ENCODE measurements at regions not wholly inside any gene's neighbourhood (a gene's known extent, or its start where the extent isn't known, plus 50 kb on each side); places are given as distances from the start of the nearest gene placed in this dataset.

DNA sequence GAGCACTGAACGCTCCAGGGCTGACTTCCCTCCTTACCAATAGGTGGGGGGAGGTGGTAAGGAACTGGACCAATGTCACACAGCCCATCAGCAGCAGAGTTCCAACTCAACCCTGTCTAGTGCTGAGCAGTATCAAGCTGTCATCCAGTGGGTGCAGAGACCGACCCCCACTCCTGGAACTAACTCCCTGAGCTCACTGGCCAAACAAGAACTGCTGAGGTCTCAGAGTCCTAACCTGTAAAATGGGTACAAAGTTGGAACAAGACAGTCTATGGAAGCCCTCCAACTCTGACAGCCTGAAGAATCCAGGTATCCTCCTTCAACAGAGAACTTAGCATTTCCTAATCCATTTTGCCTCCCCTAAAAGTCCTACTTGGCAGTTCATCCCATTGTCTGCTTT lies 91.1 kb upstream of the CLMN start:
- Histone ChIP-seq H3K36me3 (ENCODE audit: control insufficient read depth, insufficient read depth, low read length) (peaks cover 19% of the 10 kb centered on the region), H3K4me3 (replicated peaks; ENCODE audit: low read depth, low read length) (no peak overlapping the region), H3K27me3 (replicated peaks; ENCODE audit: control insufficient read depth, insufficient read depth, low read length) (no peaks in the 10 kb centered on the region)
- DNase-seq (ENCODE audit: extremely low read depth, insufficient read length), result no peak
- TF ChIP-seq, protein P1, sequence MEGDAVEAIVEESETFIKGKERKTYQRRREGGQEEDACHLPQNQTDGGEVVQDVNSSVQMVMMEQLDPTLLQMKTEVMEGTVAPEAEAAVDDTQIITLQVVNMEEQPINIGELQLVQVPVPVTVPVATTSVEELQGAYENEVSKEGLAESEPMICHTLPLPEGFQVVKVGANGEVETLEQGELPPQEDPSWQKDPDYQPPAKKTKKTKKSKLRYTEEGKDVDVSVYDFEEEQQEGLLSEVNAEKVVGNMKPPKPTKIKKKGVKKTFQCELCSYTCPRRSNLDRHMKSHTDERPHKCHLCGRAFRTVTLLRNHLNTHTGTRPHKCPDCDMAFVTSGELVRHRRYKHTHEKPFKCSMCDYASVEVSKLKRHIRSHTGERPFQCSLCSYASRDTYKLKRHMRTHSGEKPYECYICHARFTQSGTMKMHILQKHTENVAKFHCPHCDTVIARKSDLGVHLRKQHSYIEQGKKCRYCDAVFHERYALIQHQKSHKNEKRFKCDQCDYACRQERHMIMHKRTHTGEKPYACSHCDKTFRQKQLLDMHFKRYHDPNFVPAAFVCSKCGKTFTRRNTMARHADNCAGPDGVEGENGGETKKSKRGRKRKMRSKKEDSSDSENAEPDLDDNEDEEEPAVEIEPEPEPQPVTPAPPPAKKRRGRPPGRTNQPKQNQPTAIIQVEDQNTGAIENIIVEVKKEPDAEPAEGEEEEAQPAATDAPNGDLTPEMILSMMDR (IDR thresholded peaks at IDR 0.05; ENCODE audit: insufficient read depth, low read length, poor library complexity, severe bottlenecking), result no peak

DNA sequence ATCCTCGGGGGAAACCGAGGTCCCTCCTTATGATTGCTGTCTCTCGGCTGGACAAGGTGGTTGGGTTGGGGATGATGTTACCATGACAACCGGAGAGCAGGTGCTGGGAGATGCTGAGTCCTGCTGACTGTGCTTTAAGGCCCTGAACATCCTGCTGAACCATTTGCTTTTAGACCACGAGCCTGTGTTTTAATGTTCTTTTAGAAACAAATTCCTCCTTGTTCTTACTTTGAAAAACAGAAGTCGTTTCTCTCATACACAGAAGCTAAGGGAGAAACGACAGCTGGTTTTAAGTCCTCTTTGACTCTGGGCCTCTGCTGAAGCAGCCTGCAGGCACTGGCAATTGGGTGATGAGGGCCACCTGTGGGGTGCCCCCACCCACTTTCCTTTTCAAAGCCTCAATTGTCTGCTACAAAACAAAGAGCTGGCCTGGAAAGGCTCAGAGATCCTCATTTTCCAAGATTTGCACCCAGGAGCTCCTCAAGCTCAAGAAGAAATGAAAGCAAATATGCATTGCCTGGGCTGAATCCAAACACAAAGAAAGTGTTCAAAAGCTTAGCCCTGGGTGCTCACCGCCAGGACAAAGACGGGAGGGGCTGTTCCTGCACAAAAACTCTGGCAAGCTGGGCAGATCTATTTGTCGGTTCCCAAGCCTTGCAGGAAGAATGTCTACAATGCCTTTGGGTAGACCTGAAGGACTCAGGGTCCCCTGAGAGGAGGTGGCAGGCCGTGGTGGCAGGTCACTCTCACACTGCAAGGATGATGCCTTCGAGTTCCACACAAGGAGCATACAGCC lies 90.0 kb upstream of the CLMN start:
- H3K4me3 ChIP-seq (replicated peaks; ENCODE audit: low read depth, low read length), result no peak overlapping the region
- peaks cover 19% of the 10 kb centered on the region for H3K36me3 ChIP-seq (ENCODE audit: control insufficient read depth, insufficient read depth, low read length)
- TF ChIP-seq, protein P1 (IDR thresholded peaks at IDR 0.05; ENCODE audit: insufficient read depth, low read length, poor library complexity, severe bottlenecking), result no peak
- DNase-seq (ENCODE audit: extremely low read depth, insufficient read length), result no peak
- H3K27me3 ChIP-seq (replicated peaks; ENCODE audit: control insufficient read depth, insufficient read depth, low read length), result no peaks in the 10 kb centered on the region

DNA sequence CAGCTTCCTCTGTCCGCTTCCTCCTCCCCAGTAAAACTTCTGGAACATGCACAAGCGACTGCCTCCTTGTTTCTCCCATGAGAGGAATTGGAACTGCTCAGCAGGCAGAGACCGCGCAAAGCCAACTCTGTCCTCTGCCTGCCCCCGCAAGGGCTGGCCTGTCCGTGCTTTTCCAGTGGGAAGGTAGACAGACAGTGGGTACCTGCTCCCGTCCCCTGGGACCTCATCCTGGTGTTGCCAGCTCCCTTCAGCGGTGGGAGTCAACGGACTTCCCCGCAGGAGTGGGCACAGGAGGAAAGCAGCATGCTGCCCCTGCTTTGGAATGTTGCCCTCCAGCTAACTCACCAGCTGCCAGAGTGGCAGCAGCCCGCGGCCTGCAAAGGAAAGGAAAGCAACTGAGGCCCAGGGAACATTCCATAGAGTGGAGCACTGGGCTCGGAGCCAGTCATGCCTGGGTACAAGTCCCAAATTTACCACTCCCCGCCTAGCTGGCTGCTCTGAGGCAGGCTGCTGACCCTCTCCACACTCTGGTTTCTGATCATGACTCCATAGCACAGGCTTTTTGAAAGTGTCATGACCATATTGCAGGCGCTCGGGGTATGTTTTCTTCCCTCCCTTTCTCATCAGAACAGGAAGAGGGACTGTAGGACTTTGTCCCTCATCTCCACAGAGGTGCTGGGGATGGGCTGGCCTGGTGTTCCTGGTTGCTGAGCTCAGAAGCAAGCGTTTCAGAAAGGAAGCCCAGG lies 89.2 kb upstream of the CLMN start:
- Histone ChIP-seq H3K27me3 (replicated peaks; ENCODE audit: control insufficient read depth, insufficient read depth, low read length) (no peaks in the 10 kb centered on the region), H3K36me3 (ENCODE audit: control insufficient read depth, insufficient read depth, low read length) (peaks cover 18% of the 10 kb centered on the region), H3K4me3 (replicated peaks; ENCODE audit: low read depth, low read length) (no peak overlapping the region)
- TF ChIP-seq, protein P1 (IDR thresholded peaks at IDR 0.05; ENCODE audit: insufficient read depth, low read length, poor library complexity, severe bottlenecking), result no peak
- no peak for DNase-seq (ENCODE audit: extremely low read depth, insufficient read length)

DNA sequence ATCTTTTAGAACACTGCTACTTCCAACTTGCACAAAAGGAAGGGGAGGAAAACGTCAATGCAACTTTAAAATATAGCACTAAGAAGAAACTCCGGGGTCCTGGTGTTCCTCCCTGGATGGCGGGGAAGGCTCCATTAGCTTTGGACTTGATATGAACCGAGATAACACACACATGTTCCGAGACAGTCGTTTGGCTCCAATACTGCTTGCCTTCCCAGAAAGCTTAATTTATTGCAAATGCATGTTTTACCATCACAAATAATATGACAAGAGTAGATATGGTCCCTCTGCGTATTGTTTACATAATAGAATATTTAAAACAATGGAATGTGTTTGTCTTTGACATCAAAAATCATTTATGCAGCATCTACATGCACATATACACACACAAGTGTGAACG lies 87.6 kb upstream of the CLMN start:
- DNase-seq (ENCODE audit: extremely low read depth, insufficient read length), result no peak
- Histone ChIP-seq H3K36me3 (ENCODE audit: control insufficient read depth, insufficient read depth, low read length) (peaks cover 15% of the 10 kb centered on the region), H3K4me3 (replicated peaks; ENCODE audit: low read depth, low read length) (no peak overlapping the region), H3K27me3 (replicated peaks; ENCODE audit: control insufficient read depth, insufficient read depth, low read length) (no peaks in the 10 kb centered on the region)
- TF ChIP-seq, protein P1 (IDR thresholded peaks at IDR 0.05; ENCODE audit: insufficient read depth, low read length, poor library complexity, severe bottlenecking), result no peak

DNA sequence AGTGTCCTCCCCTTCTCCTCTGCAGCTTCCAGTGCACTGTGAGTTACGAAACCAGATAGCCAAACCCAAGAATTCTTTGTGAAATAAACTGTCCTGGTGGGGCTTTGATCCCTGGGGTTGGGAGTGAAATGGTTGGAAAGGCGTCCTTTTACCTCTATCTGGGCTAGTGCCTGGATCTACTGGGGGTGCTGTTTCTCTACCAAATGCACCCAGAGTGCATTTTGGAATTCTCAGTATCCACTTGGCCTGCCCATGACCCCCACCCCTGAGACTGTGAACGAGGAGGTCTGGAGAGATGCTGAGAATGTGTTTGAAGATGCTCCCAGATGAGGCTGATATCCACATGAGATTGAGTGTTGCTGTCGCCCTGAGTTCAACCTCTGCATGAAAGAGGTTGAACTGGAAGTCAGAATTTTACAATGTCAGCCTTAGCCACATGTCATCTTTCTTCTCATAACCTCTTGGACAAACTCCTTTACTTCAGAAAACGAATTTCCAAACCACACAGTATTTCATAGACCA lies 87.1 kb upstream of the CLMN start:
- Histone ChIP-seq H3K36me3 (ENCODE audit: control insufficient read depth, insufficient read depth, low read length) (peaks cover 10% of the 10 kb centered on the region), H3K27me3 (replicated peaks; ENCODE audit: control insufficient read depth, insufficient read depth, low read length) (no peaks in the 10 kb centered on the region), H3K4me3 (replicated peaks; ENCODE audit: low read depth, low read length) (no peak overlapping the region)
- TF ChIP-seq, protein P1 (IDR thresholded peaks at IDR 0.05; ENCODE audit: insufficient read depth, low read length, poor library complexity, severe bottlenecking), result no peak
- DNase-seq (ENCODE audit: extremely low read depth, insufficient read length), result no peak
